ENCODE measurements at regions not wholly inside any gene's neighbourhood (a gene's known extent, or its start where the extent isn't known, plus 50 kb on each side); places are given as distances from the start of the nearest gene placed in this dataset.

DNA sequence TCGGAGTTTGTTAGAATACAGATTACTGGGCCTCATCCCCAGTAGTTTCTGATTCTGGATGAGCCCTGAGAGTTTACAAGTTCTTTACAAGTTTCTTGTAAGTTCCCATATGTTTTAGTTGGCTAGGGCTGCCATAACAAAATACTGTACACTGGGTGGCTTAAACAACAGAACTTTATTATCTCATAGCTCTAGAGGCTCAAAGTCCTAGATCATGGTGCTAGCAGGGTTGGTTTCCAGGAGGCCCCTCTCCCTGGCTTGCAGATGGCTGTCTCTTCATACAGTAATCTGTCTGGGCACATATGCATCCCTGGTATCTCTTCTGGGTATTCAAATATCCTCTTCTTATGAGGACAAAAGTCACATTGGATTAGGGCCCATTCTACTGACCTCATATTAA lies 167.2 kb downstream of the KLF5 start:
- no peak overlapping the region for H3K27ac ChIP-seq
- ATAC-seq (no peak), DNase-seq (no peak)
- peaks cover 3% of the 10 kb centered on the region for H3K4me1 ChIP-seq
- no peaks in the 10 kb centered on the region for H3K27me3 ChIP-seq
- H3K36me3 ChIP-seq, result no peaks in the 10 kb centered on the region
- intact Hi-C loops (cut with DNase I), result no loop called here
- TF ChIP-seq, protein P1, sequence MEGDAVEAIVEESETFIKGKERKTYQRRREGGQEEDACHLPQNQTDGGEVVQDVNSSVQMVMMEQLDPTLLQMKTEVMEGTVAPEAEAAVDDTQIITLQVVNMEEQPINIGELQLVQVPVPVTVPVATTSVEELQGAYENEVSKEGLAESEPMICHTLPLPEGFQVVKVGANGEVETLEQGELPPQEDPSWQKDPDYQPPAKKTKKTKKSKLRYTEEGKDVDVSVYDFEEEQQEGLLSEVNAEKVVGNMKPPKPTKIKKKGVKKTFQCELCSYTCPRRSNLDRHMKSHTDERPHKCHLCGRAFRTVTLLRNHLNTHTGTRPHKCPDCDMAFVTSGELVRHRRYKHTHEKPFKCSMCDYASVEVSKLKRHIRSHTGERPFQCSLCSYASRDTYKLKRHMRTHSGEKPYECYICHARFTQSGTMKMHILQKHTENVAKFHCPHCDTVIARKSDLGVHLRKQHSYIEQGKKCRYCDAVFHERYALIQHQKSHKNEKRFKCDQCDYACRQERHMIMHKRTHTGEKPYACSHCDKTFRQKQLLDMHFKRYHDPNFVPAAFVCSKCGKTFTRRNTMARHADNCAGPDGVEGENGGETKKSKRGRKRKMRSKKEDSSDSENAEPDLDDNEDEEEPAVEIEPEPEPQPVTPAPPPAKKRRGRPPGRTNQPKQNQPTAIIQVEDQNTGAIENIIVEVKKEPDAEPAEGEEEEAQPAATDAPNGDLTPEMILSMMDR (IDR thresholded peaks at IDR 0.05), result no peak
- no peak overlapping the region for H3K4me3 ChIP-seq
- H3K9me3 ChIP-seq, result no peaks in the 10 kb centered on the region

DNA sequence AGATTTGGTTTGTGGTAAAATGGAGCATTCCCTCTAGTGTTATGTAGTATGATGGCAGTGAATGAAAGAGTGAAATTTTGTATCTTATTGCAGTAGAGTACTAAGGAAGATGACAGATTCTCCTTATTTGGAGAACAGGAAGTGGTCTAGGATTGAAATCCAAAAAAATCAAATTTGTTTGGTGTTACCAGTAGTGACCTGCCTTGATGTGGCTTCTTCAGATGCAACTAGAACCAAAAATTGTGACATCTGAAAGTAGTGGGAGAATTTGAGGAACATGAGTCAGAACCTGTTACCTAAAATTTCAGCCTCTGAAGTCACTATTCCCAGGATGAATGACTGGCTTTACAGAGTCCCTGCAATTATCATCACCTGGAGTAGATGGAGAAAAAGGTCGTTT lies 165.9 kb downstream of the KLF5 start:
- Histone ChIP-seq H3K27me3 (no peaks in the 10 kb centered on the region), H3K4me3 (no peak overlapping the region), H3K27ac (no peak overlapping the region), H3K9me3 (no peaks in the 10 kb centered on the region), H3K36me3 (no peaks in the 10 kb centered on the region), H3K4me1 (peaks cover 3% of the 10 kb centered on the region)
- TF ChIP-seq, protein P1 (IDR thresholded peaks at IDR 0.05), result no peak
- ATAC-seq (peak; percentile 47), DNase-seq (no peak)
- intact Hi-C loops (cut with DNase I), result no loop called here

DNA sequence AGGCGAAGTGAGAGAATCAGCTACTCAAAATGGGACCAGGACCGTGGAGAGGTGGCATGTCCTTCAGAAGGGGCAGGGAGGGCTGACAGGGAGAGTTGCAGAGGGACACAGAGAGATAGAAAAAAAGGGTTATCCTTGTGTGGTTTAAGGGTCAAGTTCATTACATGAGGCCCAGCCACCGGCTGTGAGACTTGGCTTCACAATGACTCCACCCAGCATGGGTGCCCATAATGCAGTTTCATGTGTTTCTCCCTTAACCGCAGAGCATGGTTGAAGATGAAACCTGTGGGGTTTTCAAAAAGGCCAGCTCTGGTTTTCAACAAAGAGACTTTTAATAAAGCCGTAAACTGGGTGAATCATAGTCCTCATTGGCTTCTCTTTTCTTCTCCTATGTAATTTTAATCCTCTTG lies 164.6 kb downstream of the KLF5 start:
- Histone ChIP-seq H3K27me3 (no peaks in the 10 kb centered on the region), H3K36me3 (no peaks in the 10 kb centered on the region), H3K4me1 (peaks cover 3% of the 10 kb centered on the region), H3K4me3 (no peak overlapping the region), H3K9me3 (no peaks in the 10 kb centered on the region), H3K27ac (no peak overlapping the region)
- intact Hi-C loops (cut with DNase I), result no loop called here
- no peak for ATAC-seq
- TF ChIP-seq, protein P1 (IDR thresholded peaks at IDR 0.05), result no peak
- no peak for DNase-seq

DNA sequence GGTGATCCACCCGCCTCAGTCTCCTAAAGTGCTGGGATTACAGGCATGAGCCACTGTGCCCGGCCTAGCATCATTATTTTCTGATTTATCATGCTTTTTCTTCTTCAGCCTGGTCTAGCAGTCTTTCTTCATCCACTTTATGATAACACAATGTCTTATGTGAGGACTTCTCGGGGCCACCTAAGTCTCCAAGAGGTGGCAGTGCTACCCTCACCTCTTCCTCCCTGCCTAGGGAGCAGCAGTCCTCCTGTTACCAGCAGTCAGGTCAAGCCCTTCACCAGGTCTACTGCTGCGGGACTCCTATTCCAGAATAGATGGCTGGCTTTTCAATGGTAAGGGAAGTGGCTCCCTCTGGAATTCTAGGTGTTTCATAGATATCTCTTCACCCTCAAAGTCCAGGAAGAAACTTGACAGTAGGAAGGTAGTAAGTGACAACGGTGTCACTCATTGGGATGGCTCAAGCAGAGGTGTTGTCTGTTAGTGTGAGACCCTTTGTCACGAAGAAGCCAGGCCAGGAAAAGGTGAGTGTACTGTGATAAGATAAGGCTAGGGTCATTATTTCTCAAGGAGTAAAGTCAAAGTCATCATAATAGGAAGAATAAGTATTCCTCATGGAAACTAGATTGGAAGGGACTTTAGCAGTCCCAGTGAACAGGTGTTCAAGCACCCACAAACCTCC lies 164.0 kb downstream of the KLF5 start:
- TF ChIP-seq, protein P1 (IDR thresholded peaks at IDR 0.05), result no peak
- peaks cover 3% of the 10 kb centered on the region for H3K4me1 ChIP-seq
- no peak overlapping the region for H3K27ac ChIP-seq
- ATAC-seq (no peak), DNase-seq (no peak)
- intact Hi-C loops (cut with DNase I), result no loop called here
- no peaks in the 10 kb centered on the region for H3K36me3 ChIP-seq
- no peak overlapping the region for H3K4me3 ChIP-seq
- H3K27me3 ChIP-seq, result no peaks in the 10 kb centered on the region
- H3K9me3 ChIP-seq, result no peaks in the 10 kb centered on the region

DNA sequence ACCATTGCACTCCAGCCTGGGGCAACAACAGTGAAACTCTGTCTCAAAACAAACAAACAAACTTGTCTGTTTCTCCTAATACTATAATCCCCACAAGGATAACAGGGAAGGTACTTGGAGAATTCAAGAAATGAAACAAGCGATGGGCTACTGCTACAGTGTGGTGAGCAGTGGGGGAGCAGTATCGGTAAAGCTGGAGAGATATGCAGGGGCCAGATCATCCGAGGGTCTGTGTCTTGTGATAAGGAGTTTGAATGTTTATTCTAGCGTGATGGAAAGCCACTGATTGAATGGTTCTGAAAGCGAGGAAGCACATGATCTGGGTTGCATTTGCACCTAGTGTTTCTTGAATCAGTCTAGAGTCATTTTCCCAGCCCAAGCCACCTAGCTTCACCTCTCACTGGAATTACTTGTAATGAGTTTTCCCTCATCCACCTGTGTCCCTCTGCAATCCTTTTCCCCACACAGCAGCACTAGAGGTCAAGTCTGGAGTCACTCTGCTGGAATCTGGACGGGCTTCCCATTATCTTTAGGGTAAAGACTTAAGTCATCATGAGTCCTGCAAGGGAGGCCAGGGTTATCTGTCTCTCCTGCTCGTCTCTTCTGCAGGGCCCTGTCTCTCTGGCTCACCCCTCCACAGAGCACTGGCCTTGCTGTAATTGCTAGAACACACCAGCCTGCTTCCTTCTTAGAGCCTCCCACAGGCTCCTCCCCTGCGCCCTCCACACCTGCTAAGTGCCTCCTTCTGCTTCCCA lies 162.3 kb downstream of the KLF5 start:
- Histone ChIP-seq H3K27ac (no peak overlapping the region), H3K4me3 (no peak overlapping the region), H3K36me3 (no peaks in the 10 kb centered on the region), H3K4me1 (peaks cover 3% of the 10 kb centered on the region), H3K9me3 (no peaks in the 10 kb centered on the region), H3K27me3 (no peaks in the 10 kb centered on the region)
- TF ChIP-seq, protein P1 (IDR thresholded peaks at IDR 0.05), result no peak
- ATAC-seq (peak; percentile 34), DNase-seq (no peak)
- intact Hi-C loops (cut with DNase I), result no loop called here

Measured in upper lobe of right lung (tissue), 1 donor.